ENCODE measurements at regions not wholly inside any gene's neighbourhood (a gene's known extent, or its start where the extent isn't known, plus 50 kb on each side); places are given as distances from the start of the nearest gene placed in this dataset.

GRCh38 chr7:80974396-80975358 is 55.8 kb upstream of the SEMA3C start:
- H3K4me1 Mint-ChIP-seq: no peaks in the 10 kb centered on the region
- ChIA-PET CTCF (no interaction called here), POLR2A (no interaction called here)
- Histone ChIP-seq H3K27ac (ENCODE audit: low read depth, low read length) (no peak overlapping the region), H3K27me3 (ENCODE audit: control insufficient read depth in 2 of 2, insufficient read depth in 2 of 2, low read length in 2 of 2) (no peaks in the 10 kb centered on the region), H3K9me3 (ENCODE audit: control insufficient read depth in 2 of 3, low read length in 3 of 3) (no peaks in the 10 kb centered on the region), H3K4me1 (ENCODE audit: control insufficient read depth in 2 of 2, insufficient read depth in 2 of 2, low read length in 2 of 2) (no peaks in the 10 kb centered on the region), H3K4me3 (ENCODE audit: low read length) (no peak overlapping the region), H3K36me3 (ENCODE audit: control insufficient read depth in 2 of 3, insufficient read depth in 3 of 3, low read length in 3 of 3) (no peaks in the 10 kb centered on the region)
- no peak overlapping the region for H3K27ac Mint-ChIP-seq
- no peak for ATAC-seq
- no peaks in the 10 kb centered on the region for H3K36me3 Mint-ChIP-seq
- intact Hi-C loops (cut with micrococcal nuclease): no loop called here
- no peaks in the 10 kb centered on the region for H3K27me3 Mint-ChIP-seq
- DNase-seq: no peak
- H3K9me3 Mint-ChIP-seq: peaks cover 0 to 14% (median 2%) of the 10 kb centered on the region in 11 donors
- H3K4me3 Mint-ChIP-seq: no peak overlapping the region

GRCh38 chr7:80971225-80971624 is 52.4 kb upstream of the SEMA3C start:
- Histone ChIP-seq H3K9me3 (ENCODE audit: control insufficient read depth in 2 of 3, low read length in 3 of 3) (no peaks in the 10 kb centered on the region), H3K4me3 (ENCODE audit: low read length) (no peak overlapping the region), H3K27ac (ENCODE audit: low read depth, low read length) (no peak overlapping the region), H3K36me3 (ENCODE audit: control insufficient read depth in 2 of 3, insufficient read depth in 3 of 3, low read length in 3 of 3) (no peaks in the 10 kb centered on the region), H3K27me3 (ENCODE audit: control insufficient read depth in 2 of 2, insufficient read depth in 2 of 2, low read length in 2 of 2) (no peaks in the 10 kb centered on the region), H3K4me1 (ENCODE audit: control insufficient read depth in 2 of 2, insufficient read depth in 2 of 2, low read length in 2 of 2) (no peaks in the 10 kb centered on the region)
- intact Hi-C loops (cut with micrococcal nuclease): no loop called here
- Mint-ChIP-seq H3K9me3 (peaks cover 0 to 16% (median 3%) of the 10 kb centered on the region in 11 donors), H3K4me1 (no peaks in the 10 kb centered on the region), H3K4me3 (no peak overlapping the region), H3K36me3 (no peaks in the 10 kb centered on the region), H3K27ac (no peak overlapping the region), H3K27me3 (no peaks in the 10 kb centered on the region)
- no peak for ATAC-seq
- no peak for DNase-seq
- ChIA-PET POLR2A (no interaction called here), CTCF (no interaction called here)

Measured in naive thymus-derived CD4-positive, alpha-beta T cell (primary cell).